Right cardiac atrium (tissue), 5 donors: ENCODE measurements at regions not wholly inside any gene's neighbourhood (a gene's known extent, or its start where the extent isn't known, plus 50 kb on each side); places are given as distances from the start of the nearest gene placed in this dataset.
A peak's percentile ranks its signal among the peaks of the same experiment; 100 is the strongest.

Experiments
- ATAC-seq, 2 donors: fragments of 200-7000 bp; cut with Tn5 transposase; one replicate each; pipeline versions ENCODE4 v1.8.0 to v1.9.1; 2020; ENCODE audit warnings: moderate library complexity in 2 of 2, mild to moderate bottlenecking in 1 of 2
- DNase-seq, 3 donors: peaks; one replicate each; pipeline ENCODE4 v3.0.0-alpha.2; 2020
- H3K27ac ChIP-seq: one replicate; pipeline ENCODE4 v1.5.1; 2013; ENCODE audit warnings: mild to moderate bottlenecking, low read length, control low read depth, moderate library complexity
- H3K27me3 ChIP-seq: one replicate; pipeline ENCODE4 v1.6.1; 2013; ENCODE audit not compliant: control insufficient read depth, insufficient read depth
- H3K4me1 ChIP-seq: one replicate; pipeline ENCODE4 v1.6.1; 2013; ENCODE audit warnings: low read length; ENCODE audit not compliant: control insufficient read depth, insufficient read depth
- H3K4me3 ChIP-seq: one replicate; pipeline ENCODE4 v1.5.1; 2013; ENCODE audit warnings: low read length, control low read depth
- H3K9me3 ChIP-seq: one replicate; pipeline ENCODE4 v1.6.1; 2013; ENCODE audit warnings: low read length; ENCODE audit not compliant: control insufficient read depth
- WGBS: extraction: QIAGEN DNeasy Blood & Tissue Kit; methylation state at CpG from one replicate; pipeline ENCODE4 v1.1.7; 2013; 5-methylcytosine and 5-hydroxymethylcytosine counted together
- intact Hi-C, 4 donors: fragments of 100-400 bp; cut with DNase I; formaldehyde crosslinking; loops; one replicate each; pipeline versions ENCODE4 v1.11.0 to v1.14.0; 2022 to 2023
- donor health status: healthy with polysubstance abuse.
- donor health status: DM: no; HTN: yes; CAD: no.
- donor health status: DM: no; HTN: no; CAD: no.
- donor health status: DM: no; HTN: yes; CAD: no; lungs with severe emphysema.
- donor health status: DM: yes; HTN: yes; CAD: no.

DNA sequence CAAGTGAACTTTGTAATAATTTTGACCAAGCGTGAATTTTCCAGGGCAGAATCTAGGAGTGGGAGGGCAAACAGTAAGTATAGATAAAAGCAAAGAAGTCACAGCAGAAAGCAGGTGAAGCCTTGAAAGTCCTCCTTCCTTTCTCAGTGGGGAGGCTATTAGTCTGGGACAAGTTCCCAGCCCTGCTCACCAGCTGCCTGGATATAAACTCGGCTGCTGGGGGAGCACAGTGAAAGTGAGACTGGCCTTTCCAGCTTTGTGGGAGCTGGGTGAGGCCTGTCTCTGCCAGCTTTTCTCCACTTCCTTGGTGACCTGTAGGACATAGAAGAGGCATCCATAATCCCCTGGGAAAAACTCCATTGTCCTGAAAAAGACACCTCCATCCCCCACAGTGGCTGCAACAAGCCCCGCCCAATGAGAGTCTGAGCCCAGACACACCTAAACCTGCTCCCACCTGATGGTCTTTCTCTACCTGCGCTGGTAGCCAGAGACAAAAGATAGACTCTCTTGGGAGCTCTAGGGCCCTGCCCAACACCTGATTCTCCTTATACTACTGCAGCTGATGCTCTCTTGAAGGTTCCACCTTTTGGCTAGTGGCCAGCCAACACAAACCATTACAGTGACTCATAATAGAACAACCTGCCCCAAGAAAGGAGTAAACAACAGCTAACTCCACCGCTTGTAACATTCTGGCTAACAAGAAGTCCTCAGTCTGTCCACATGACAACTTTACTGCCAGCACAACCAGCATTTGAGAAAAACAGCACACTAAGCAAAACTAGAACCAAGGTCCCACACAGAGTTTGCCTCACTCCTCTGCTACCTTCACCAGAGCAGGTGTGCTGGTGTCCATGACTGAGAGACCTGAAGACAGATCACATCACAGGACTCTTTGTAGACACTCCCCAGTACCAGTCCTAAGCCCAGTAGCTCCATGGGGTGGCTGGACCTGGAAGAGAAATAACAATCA is 252.2 kb upstream of the SLITRK6 start:
- 76% methylated on average over 5 of the region's 5 CpGs for WGBS
- Histone ChIP-seq H3K4me1 (no peaks in the 10 kb centered on the region), H3K9me3 (no peaks in the 10 kb centered on the region), H3K27me3 (no peaks in the 10 kb centered on the region), H3K4me3 (no peak overlapping the region), H3K27ac (no peak overlapping the region)
- intact Hi-C loops = no loop called here
- no peak for DNase-seq
- no peak for ATAC-seq

DNA sequence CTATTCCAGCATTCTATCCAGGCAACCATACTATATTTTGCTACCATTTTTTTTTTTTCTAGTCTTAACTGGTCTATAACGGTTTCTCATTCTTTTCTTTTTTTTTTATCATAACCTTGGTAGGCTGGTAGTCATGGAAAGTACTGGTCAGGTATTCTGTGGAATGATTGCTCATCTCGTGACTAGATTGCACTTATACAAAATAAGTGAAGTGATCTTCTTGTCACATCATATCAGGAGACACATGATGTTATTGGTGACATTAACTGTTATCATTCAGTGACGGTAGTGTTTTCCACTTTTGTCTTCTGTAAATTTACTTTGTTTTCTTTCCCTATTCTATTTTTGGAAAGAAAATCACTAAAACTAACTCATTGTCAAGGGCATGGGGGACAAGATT is 239.3 kb upstream of the SLITRK6 start:
- H3K9me3 ChIP-seq = no peaks in the 10 kb centered on the region
- no peak overlapping the region for H3K4me3 ChIP-seq
- no peaks in the 10 kb centered on the region for H3K4me1 ChIP-seq
- 60% methylated on average over 3 of the region's 3 CpGs for WGBS
- intact Hi-C loops = no loop called here
- ATAC-seq (no peak), DNase-seq (no peak)
- no peak overlapping the region for H3K27ac ChIP-seq
- no peaks in the 10 kb centered on the region for H3K27me3 ChIP-seq

DNA sequence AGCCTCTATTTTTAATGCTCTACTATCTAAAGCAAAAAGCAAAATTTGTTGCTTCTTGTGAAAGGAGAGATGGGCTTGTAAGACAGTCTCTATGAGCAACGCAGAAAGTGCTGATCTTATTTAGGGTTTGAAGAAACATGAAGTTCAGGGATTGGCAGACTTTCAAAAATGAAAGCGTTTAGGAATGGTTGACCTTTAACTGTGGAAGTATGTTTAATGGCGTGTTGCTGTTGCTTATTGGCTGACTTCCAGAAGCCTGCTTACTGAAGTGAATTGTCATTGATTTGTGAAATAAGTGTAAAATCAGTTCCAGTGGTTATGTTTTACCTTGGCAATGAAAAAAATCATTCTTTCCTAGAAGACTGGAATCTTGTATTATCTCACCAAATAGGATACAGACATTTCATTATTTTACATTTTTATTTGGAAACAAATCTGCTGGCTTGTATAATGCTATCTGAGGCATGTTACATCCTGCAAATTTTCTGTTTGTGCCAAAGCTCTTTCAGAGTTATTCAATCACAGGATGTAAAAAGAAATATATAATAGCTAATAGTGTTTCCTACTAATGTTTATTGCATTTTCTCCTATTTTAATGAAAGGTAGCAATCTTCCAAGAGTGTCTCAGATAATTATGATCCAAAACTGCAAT is 221.3 kb upstream of the SLITRK6 start:
- H3K4me3 ChIP-seq = no peak overlapping the region
- no peak overlapping the region for H3K27ac ChIP-seq
- no peak for ATAC-seq
- no peaks in the 10 kb centered on the region for H3K27me3 ChIP-seq
- intact Hi-C loops = no loop called here
- no peak for DNase-seq
- H3K4me1 ChIP-seq = no peaks in the 10 kb centered on the region
- 9% methylated on average over 3 of the region's 3 CpGs for WGBS
- no peaks in the 10 kb centered on the region for H3K9me3 ChIP-seq

DNA sequence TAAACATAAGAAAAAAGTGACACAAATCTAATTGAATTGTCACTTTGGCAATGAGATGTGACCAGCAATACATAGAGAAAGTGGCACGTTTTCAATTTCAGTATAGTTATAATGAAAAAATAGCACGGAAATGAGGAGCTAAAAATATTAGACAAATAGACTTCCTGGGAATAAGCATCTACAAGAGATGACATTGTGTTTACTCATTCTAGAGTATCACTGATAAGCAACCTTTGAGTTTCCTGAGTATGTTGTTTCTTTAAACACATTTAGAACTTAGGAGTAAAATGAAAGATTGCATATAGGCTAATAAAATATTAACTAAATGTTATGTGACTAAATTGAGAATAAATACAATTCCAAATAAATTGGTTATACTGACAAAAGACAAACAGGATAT is 207.1 kb upstream of the SLITRK6 start:
- 28% methylated on average over 2 of the region's 2 CpGs for WGBS
- no peak for ATAC-seq

DNA sequence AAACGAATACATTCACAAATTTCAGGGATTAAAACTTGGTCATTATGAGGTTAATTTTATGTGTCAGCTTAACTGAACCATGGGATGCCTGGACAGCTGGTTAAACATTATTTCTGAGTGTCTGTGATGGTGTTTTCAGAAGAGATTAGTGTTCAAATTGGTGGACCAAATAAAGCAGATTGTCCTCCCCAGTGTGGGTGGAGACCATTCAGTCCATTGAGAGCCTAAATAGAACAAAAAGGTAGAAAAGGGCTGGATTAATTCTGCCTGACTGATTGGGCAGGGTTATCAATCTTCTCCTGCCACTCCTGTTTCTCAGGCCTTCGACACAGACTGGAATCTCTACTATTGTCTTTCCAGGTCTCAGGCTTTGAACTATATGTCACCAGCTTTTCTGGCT is 203.8 kb upstream of the SLITRK6 start:
- H3K4me3 ChIP-seq = no peak overlapping the region
- H3K9me3 ChIP-seq = no peaks in the 10 kb centered on the region
- intact Hi-C loops = no loop called here
- no peaks in the 10 kb centered on the region for H3K4me1 ChIP-seq
- ATAC-seq = no peak
- H3K27me3 ChIP-seq = no peaks in the 10 kb centered on the region
- H3K27ac ChIP-seq = no peak overlapping the region
- peak in 1 of 3 donors; percentile 11 for DNase-seq
- 55% methylated on average over 2 of the region's 2 CpGs for WGBS

More for the DNA sequence above, 207.1 kb upstream of the SLITRK6 start:
- no peak overlapping the region for H3K4me3 ChIP-seq
- H3K27ac ChIP-seq = no peak overlapping the region
- DNase-seq = no peak
- intact Hi-C loops = no loop called here
- no peaks in the 10 kb centered on the region for H3K4me1 ChIP-seq
- H3K27me3 ChIP-seq = no peaks in the 10 kb centered on the region
- no peaks in the 10 kb centered on the region for H3K9me3 ChIP-seq

DNA sequence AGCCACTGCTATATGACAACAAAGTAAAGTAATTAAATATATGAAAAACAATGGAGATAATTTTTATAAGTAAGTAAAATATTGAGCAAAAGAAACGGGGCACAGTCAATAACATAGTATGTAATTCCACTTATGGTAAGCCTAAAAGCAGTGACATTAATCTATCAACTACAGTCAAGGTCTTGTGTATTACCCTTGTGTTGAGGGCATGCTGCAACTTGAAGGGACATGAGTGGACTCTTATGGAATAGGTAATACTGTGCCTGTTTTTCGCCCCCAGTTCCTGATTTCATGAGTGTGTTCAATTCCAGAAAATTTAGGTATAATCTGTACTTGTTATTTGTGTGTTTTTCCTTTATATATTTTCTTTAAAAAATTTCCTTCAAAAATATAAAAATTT is 201.3 kb upstream of the SLITRK6 start:
- Histone ChIP-seq H3K4me1 (no peaks in the 10 kb centered on the region), H3K4me3 (no peak overlapping the region), H3K27me3 (no peaks in the 10 kb centered on the region), H3K9me3 (no peaks in the 10 kb centered on the region), H3K27ac (no peak overlapping the region)
- DNase-seq (no peak), ATAC-seq (no peak)
- intact Hi-C loops = no loop called here
- WGBS = 88% methylated on average over 2 of the region's 2 CpGs

DNA sequence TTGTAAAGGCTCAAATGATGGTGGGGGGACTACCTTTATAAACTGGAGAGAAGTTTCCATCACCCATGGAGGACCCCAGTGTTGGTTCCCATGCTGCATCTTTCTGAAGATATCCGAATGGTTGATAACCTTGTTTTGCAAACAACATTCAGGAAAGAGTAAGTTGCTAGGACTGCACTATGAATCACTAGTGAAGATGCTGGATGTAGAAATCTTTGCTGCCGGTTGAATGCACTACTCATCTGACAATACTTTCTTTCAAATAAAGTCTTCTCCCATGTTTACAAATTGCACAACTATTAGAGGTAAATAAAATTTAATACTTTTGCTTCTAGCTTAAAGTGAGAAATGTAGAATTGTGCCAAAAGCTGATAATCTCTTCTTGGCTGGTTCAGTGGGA is 198.4 kb upstream of the SLITRK6 start:
- Histone ChIP-seq H3K9me3 (no peaks in the 10 kb centered on the region), H3K27me3 (no peaks in the 10 kb centered on the region), H3K4me1 (no peaks in the 10 kb centered on the region), H3K4me3 (no peak overlapping the region), H3K27ac (no peak overlapping the region)
- WGBS = 74% methylated on average over 2 of the region's 2 CpGs
- intact Hi-C loops = no loop called here
- ATAC-seq = no peak
- DNase-seq = no peak

DNA sequence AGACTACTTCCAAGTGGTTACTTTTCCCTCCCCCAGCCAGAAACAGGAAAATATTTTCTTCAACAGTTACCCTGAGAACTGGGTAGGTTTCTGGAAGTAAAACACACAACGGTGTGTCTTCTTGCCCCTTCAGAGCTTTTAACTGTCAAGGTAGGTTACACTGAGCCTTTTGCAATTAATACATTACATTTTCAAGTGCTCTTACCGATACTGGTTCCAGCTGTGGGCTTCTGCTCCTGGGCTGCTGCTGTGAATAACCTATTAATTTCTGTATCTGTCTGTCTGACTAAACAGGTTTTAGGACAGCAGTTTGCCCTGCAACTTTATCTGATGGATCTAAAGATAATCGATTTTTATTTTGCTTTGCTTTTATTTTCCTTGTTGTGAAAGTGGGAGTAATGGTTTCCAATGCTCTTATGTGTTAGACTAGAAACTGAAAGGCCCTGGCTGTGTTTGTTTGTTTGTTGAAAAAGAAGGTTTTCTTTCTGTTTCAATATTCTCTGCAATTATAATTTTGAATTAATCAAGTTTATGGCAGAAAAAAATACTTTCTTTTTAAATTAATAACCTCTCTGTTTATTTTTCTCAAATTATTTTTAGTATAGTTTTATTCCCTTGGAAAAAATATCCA is 196.7 kb upstream of the SLITRK6 start:
- ATAC-seq (no peak), DNase-seq (no peak)
- Histone ChIP-seq H3K4me3 (no peak overlapping the region), H3K4me1 (no peaks in the 10 kb centered on the region), H3K27me3 (no peaks in the 10 kb centered on the region), H3K9me3 (no peaks in the 10 kb centered on the region), H3K27ac (no peak overlapping the region)
- intact Hi-C loops = no loop called here
- 87% methylated on average over 3 of the region's 3 CpGs for WGBS

DNA sequence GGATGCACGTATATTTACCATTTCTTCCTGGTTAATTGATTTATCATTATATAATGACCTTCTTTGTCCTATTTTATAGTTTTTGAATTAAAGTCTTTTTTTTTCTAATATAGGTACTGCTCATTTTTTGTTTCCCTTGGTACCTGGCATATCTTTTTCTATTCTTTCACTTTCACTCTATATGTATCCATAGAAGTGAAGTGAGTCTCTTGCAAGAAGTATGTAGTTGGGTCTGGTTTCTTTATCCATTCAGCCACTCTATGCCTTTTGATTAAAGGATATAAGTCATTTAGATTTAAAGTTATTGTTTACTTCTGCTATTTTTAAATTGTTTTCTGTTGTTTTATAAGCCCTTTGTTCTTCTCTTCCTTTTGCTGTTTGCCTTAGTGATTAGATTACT is 194.3 kb upstream of the SLITRK6 start:
- intact Hi-C loops = no loop called here

DNA sequence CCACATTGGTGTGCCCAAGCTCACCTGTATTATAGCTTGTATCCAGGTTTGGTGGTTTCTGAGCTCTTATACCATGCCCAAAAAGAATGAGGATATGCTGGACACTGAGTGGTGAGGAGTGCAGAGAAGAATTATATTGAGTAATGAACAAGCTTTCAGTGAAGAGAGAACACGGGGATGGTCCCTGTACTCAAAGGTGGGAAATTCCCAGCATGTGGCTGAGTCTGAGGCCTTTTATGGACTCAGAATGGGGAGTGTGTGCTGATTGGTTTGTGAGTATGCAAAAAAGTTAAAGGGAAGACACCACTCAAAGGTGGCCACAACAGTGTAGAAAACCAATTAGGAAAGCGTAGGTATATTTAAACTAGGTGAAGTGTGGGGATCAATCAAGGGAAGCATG is 191.2 kb upstream of the SLITRK6 start:
- no peaks in the 10 kb centered on the region for H3K27me3 ChIP-seq
- intact Hi-C loops = no loop called here
- 34% methylated on average over 2 of the region's 2 CpGs for whole genome bisulfite sequencing
- no peaks in the 10 kb centered on the region for H3K9me3 ChIP-seq
- H3K4me3 ChIP-seq = no peak overlapping the region
- ATAC-seq (no peak), DNase-seq (no peak)
- H3K27ac ChIP-seq = no peak overlapping the region
- H3K4me1 ChIP-seq = no peaks in the 10 kb centered on the region

More for the DNA sequence above, 194.3 kb upstream of the SLITRK6 start:
- Histone ChIP-seq H3K4me1 (no peaks in the 10 kb centered on the region), H3K4me3 (no peak overlapping the region), H3K27ac (no peak overlapping the region), H3K27me3 (no peaks in the 10 kb centered on the region), H3K9me3 (no peaks in the 10 kb centered on the region)
- no peak for DNase-seq
- no peak for ATAC-seq
- WGBS = 91% methylated on average over 1 of the region's 1 CpG

DNA sequence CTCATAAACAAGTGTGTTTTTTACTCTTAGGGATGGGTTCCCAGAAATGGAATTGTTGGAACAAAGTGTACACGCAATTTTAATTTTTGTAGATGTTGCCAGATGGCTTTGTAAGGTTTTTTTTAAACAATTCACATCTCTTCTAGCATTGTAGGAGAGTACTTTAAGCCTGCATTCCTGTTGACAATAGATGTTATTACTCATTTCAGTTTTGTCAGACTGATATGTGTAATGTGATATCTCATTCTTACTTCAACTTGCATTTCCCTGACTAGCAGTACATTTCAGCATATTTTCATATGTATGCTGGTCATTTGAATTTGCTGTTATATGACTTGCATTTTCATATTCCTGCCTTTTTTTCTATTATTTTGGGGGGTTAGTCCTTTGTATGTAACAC is 186.6 kb upstream of the SLITRK6 start:
- Histone ChIP-seq H3K9me3 (no peaks in the 10 kb centered on the region), H3K27me3 (no peaks in the 10 kb centered on the region), H3K4me3 (no peak overlapping the region), H3K27ac (no peak overlapping the region), H3K4me1 (no peaks in the 10 kb centered on the region)
- intact Hi-C loops = no loop called here
- ATAC-seq (no peak), DNase-seq (no peak)
- 51% methylated on average over 1 of the region's 1 CpG for WGBS
